A549 (cell line): ENCODE measurements at regions not wholly inside any gene's neighbourhood (a gene's known extent, or its start where the extent isn't known, plus 50 kb on each side); places are given as distances from the start of the nearest gene placed in this dataset.

Experiments used
- CBX2 ChIP-seq: fragments of 200-600 bp; sonication (generic); IDR thresholded peaks from 2 replicates; pipeline ENCODE4 v1.6.1; 2016; ENCODE audit warnings: low read depth, mild to moderate bottlenecking, borderline replicate concordance
- CHD4 ChIP-seq: fragments of 200-600 bp; sonication (generic); IDR thresholded peaks from 2 replicates; pipeline ENCODE4 v1.6.1; 2016; ENCODE audit warnings: antibody characterized with exemption, mild to moderate bottlenecking, borderline replicate concordance
- CTCF ChIP-seq: fragments of >200 bp; sonication (Bioruptor Twin); formaldehyde crosslinking; IDR thresholded peaks from 3 replicates; pipeline ENCODE4 v1.5.1; 2016
- EHMT2 ChIP-seq: fragments of 200-600 bp; sonication (generic); IDR thresholded peaks from 2 replicates; pipeline ENCODE4 v1.6.1; 2016; ENCODE audit warnings: antibody characterized with exemption, low read depth, mild to moderate bottlenecking, moderate library complexity
- ELK1 ChIP-seq: fragments of 150-350 bp; IDR thresholded peaks from 2 replicates; pipeline ENCODE4 v1.6.1; 2014; ENCODE audit warnings: low read depth, mild to moderate bottlenecking, low read length
- EP300 ChIP-seq, 2 experiments: fragments of >200 bp; sonication (Bioruptor Twin); formaldehyde crosslinking; IDR thresholded peaks; 2 replicates in 1 of 2; 3 replicates in 1 of 2; pipeline ENCODE4 v1.6.1; 2016 to 2017
- HDAC2 ChIP-seq: fragments of 200-600 bp; sonication (generic); IDR thresholded peaks from 2 replicates; pipeline ENCODE4 v1.6.1; 2016
- HOXA7 ChIP-seq: fragments of 250-450 bp; sonication (Bioruptor Pico); IDR thresholded peaks from 2 replicates; pipeline ENCODE4 v1.5.0; 2020; ENCODE audit warnings: mild to moderate bottlenecking, moderate library complexity
- JUNB ChIP-seq: fragments of >200 bp; sonication (Bioruptor Twin); formaldehyde crosslinking; IDR thresholded peaks from 2 replicates; pipeline ENCODE4 v1.6.1; 2016
- POLR2A ChIP-seq: IDR thresholded peaks from 2 replicates; pipeline ENCODE4 v1.6.1; 2012; ENCODE audit warnings: mild to moderate bottlenecking, low read length
- POLR2AphosphoS2 ChIP-seq: conservative IDR thresholded peaks from 2 replicates; pipeline ENCODE4 v1.6.1; 2012; ENCODE audit warnings: low read length, improper control_type of control experiment, inconsistent platforms
- TFCP2L1 ChIP-seq: fragments of 250-450 bp; sonication (Bioruptor Pico); IDR thresholded peaks from 2 replicates; pipeline ENCODE4 v1.5.0; 2021; ENCODE audit warnings: mild to moderate bottlenecking
- TF ChIP-seq, protein P1 (sequence below): fragments of 450-650 bp; IDR thresholded peaks from 2 replicates; pipeline ENCODE4 v1.6.1; 2014; ENCODE audit warnings: antibody characterized with exemption

DNA sequence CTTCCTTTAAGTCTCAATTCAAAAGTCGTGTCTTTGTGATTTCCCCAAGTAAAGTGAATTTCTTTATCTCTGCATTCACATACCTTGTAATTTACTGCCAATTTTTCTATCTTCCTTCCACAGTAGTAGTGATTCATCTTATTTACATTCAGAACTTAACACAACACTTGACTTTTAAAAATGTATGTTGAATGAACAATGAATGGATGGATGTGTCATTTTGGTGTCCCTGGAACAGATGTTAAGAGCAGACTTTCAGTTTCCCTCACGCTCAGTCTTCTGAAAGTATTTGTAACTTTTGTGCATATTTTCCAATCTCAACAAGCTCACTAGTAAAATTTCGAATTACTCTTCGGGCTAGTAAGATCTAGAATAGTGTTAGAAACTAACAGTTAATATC, 352.0 kb downstream of the HHIPL2 start:
- TF ChIP-seq JUNB (no peak), CTCF (no peak), ELK1 (no peak), CBX2 (no peak), HDAC2 (no peak), POLR2A (no peak), HOXA7 (CRISPR knock-in tag) (no peak), POLR2AphosphoS2 (no peak), TFCP2L1 (CRISPR knock-in tag) (no peak), CHD4 (no peak), EP300 (IDR thresholded peaks at IDR 0.05) (no peak), EHMT2 (no peak)
- TF ChIP-seq, protein P1, sequence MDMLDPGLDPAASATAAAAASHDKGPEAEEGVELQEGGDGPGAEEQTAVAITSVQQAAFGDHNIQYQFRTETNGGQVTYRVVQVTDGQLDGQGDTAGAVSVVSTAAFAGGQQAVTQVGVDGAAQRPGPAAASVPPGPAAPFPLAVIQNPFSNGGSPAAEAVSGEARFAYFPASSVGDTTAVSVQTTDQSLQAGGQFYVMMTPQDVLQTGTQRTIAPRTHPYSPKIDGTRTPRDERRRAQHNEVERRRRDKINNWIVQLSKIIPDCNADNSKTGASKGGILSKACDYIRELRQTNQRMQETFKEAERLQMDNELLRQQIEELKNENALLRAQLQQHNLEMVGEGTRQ: no peak
